ENCODE measurements at regions not wholly inside any gene's neighbourhood (a gene's known extent, or its start where the extent isn't known, plus 50 kb on each side); places are given as distances from the start of the nearest gene placed in this dataset.

GRCh38 chr2:6353669-6354068, 512.0 kb downstream of the CMPK2 start:
- no peak overlapping the region for H3K14ac ChIP-seq (ENCODE audit: insufficient read depth, low read length)
- no peak overlapping the region for H2BK15ac ChIP-seq (ENCODE audit: low read depth, low read length)
- H2BK20ac ChIP-seq (ENCODE audit: low read depth, low read length, poor library complexity, severe bottlenecking): no peak overlapping the region
- TF ChIP-seq CTCF (conservative IDR thresholded peaks at IDR 0.05): no peak
- no peak overlapping the region for H3K18ac ChIP-seq (ENCODE audit: insufficient read length, low read depth, low read length)
- H2AK5ac ChIP-seq (ENCODE audit: insufficient read length, low read length): no peak overlapping the region
- H3T11ph ChIP-seq (ENCODE audit: low read length): no peak overlapping the region
- H3K4me2 ChIP-seq (ENCODE audit: insufficient read depth, insufficient read length, low read length): no peak overlapping the region
- Mint-ChIP-seq H3K4me1 (no peaks in the 10 kb centered on the region; a peak in 2 of 4 replicates), H3K27me3 (ENCODE audit: low read depth) (no peaks in the 10 kb centered on the region), H3K4me3 (no peak overlapping the region), H3K27ac (no peak overlapping the region), H3K9me3 (no peaks in the 10 kb centered on the region; a peak in 1 of 5 replicates), H3K36me3 (ENCODE audit: insufficient read depth in 1 of 3, low read depth in 3 of 3) (no peaks in the 10 kb centered on the region)
- no peak overlapping the region for H2BK12ac ChIP-seq (ENCODE audit: insufficient read length, low read depth, low read length)
- no peak overlapping the region for H3K27ac ChIP-seq (ENCODE audit: insufficient read length, low read depth, low read length)
- H4K20me1 ChIP-seq (ENCODE audit: control insufficient read depth, insufficient read depth, insufficient read length): no peaks in the 10 kb centered on the region
- no CpG with 5 or more reads among the region's 4 CpGs for WGBS (ENCODE audit: extremely low coverage, insufficient read length, low lambda C conversion rate)
- no peak overlapping the region for H3K4ac ChIP-seq (ENCODE audit: low read depth, low read length)
- H2AFZ ChIP-seq (ENCODE audit: low read length): no peak overlapping the region
- H3K56ac ChIP-seq (ENCODE audit: insufficient read length, low read depth, low read length): no peak overlapping the region
- H3K27me3 ChIP-seq (ENCODE audit: insufficient read depth, low read length): no peaks in the 10 kb centered on the region
- H4K8ac ChIP-seq (replicated peaks; ENCODE audit: insufficient read length, low read depth, low read length): no peak overlapping the region
- H3K79me1 ChIP-seq (ENCODE audit: insufficient read depth, low read depth, low read length, poor library complexity, severe bottlenecking): no peaks in the 10 kb centered on the region
- H3K4me1 ChIP-seq (ENCODE audit: insufficient read depth, low read length): no peaks in the 10 kb centered on the region
- no peak overlapping the region for H2BK5ac ChIP-seq (ENCODE audit: insufficient read length, low read length)
- H3K23me2 ChIP-seq (ENCODE audit: insufficient read length, low read depth, low read length, poor library complexity, severe bottlenecking): no peaks in the 10 kb centered on the region
- no peak for DNase-seq
- H3K9me3 ChIP-seq (ENCODE audit: control insufficient read depth, low read depth, low read length): no peaks in the 10 kb centered on the region
- H3K23ac ChIP-seq (ENCODE audit: insufficient read length, low read depth, low read length): no peak overlapping the region
- H3K79me2 ChIP-seq (ENCODE audit: insufficient read depth, low read length): no peaks in the 10 kb centered on the region
- no peak overlapping the region for H2BK120ac ChIP-seq (ENCODE audit: low read depth, low read length, poor library complexity, severe bottlenecking)
- H4K5ac ChIP-seq (ENCODE audit: insufficient read length, low read depth, low read length): no peak overlapping the region
- H3K9ac ChIP-seq (ENCODE audit: extremely low read depth, insufficient read length, low read length): no peak overlapping the region
- H4K91ac ChIP-seq (ENCODE audit: insufficient read length, low read depth, low read length): no peak overlapping the region

Measured in H9 (cell line).